Body of pancreas (tissue), 4 donors: ENCODE measurements at regions not wholly inside any gene's neighbourhood (a gene's known extent, or its start where the extent isn't known, plus 50 kb on each side); places are given as distances from the start of the nearest gene placed in this dataset.

Experiments used
- ATAC-seq: fragments of 150-250 bp; one replicate; pipeline ENCODE4 v1.9.1; 2016
- DNase-seq, 4 donors: peaks; one replicate each; pipeline ENCODE4 v3.0.0-alpha.2; 2019
- H3K27ac ChIP-seq, 4 donors: fragments of 200-600 bp; sonication (generic); 1 replicate in 3 of 4; 2 replicates in 1 of 4; pipeline versions ENCODE4 v1.5.1 to v1.6.1; 2016 to 2019; ENCODE audit warnings: mild to moderate bottlenecking in 1 of 4, mixed read lengths in 1 of 4, moderate library complexity in 1 of 4
- H3K27me3 ChIP-seq, 2 donors: fragments of 200-600 bp; sonication (generic); one replicate each; pipeline ENCODE4 v1.6.0; 2016; ENCODE audit warnings: mild to moderate bottlenecking in 1 of 2
- H3K36me3 ChIP-seq, 2 donors: fragments of 200-600 bp; sonication (generic); replicated peaks in 1 of 2; 2 replicates each; pipeline ENCODE4 v1.5.1; 2016; ENCODE audit warnings: low read depth in 2 of 2; ENCODE audit not compliant: insufficient read depth in 1 of 2
- H3K4me1 ChIP-seq: fragments of 200-600 bp; sonication (generic); one replicate; pipeline ENCODE4 v1.6.0; 2016
- H3K4me3 ChIP-seq, 2 donors: fragments of 200-600 bp; sonication (generic); 1 replicate in 1 of 2; 2 replicates in 1 of 2; pipeline ENCODE4 v1.5.1; 2016 to 2019
- H3K9me3 ChIP-seq, 3 donors: fragments of 200-600 bp; sonication (generic); 1 replicate in 2 of 3; 2 replicates in 1 of 3; pipeline ENCODE4 v1.5.1; 2016
- CTCF ChIP-seq, 7 experiments: fragments of 450-650 bp in 4 of 7; fragments of 200-600 bp in 3 of 7; sonication (generic) in 3 of 7; IDR thresholded peaks; one replicate each; pipeline ENCODE4 v1.5.1; 2016 to 2019; ENCODE audit warnings: antibody characterized with exemption in 7 of 7
- POLR2A ChIP-seq, 3 donors: fragments of 450-650 bp; IDR thresholded peaks; one replicate each; pipeline ENCODE4 v1.6.1; 2016; ENCODE audit warnings: antibody characterized with exemption in 3 of 3, mild to moderate bottlenecking in 2 of 3
- WGBS, 2 donors: methylation state at CpG; one replicate each; pipeline ENCODE4 v1.1.5; 2017; 5-methylcytosine and 5-hydroxymethylcytosine counted together
- intact Hi-C: fragments of 100-400 bp; cut with DNase I; formaldehyde crosslinking; loops from one replicate; pipeline ENCODE4 v1.15.1; 2023

- H3K27ac ChIP-seq, result no peak overlapping the region
- H3K9me3 ChIP-seq, result peaks cover 0 to 5% (median 0%) of the 10 kb centered on the region in 3 donors
- H3K4me3 ChIP-seq, result no peak overlapping the region
- intact Hi-C loops, result no loop called here
- DNase-seq, result no peak
- TF ChIP-seq POLR2A (IDR thresholded peaks at IDR 0.05), result no peak
- no peaks in the 10 kb centered on the region for H3K27me3 ChIP-seq
- peaks cover 7% of the 10 kb centered on the region for H3K4me1 ChIP-seq
- H3K36me3 ChIP-seq, result no peaks in the 10 kb centered on the region
- 58 to 63% methylated on average over 3 of the region's 3 CpGs for WGBS, 2 donors
- no peak for ATAC-seq
Measured at GRCh38 chr5:152181461-152181860, 223.6 kb downstream of the NMUR2 start.

- TF ChIP-seq CTCF (IDR thresholded peaks at IDR 0.05) (no peak), POLR2A (IDR thresholded peaks at IDR 0.05) (no peak)
- Histone ChIP-seq H3K27ac (no peak overlapping the region), H3K27me3 (no peaks in the 10 kb centered on the region), H3K36me3 (no peaks in the 10 kb centered on the region), H3K9me3 (peaks cover 0 to 5% (median 0%) of the 10 kb centered on the region in 3 donors), H3K4me1 (no peaks in the 10 kb centered on the region), H3K4me3 (no peak overlapping the region)
- WGBS, 2 donors, result 54 to 60% methylated on average over 2 of the region's 2 CpGs
- intact Hi-C loops, result no loop called here
- ATAC-seq (no peak), DNase-seq (no peak)
Measured at GRCh38 chr5:152178350-152178699, 226.8 kb downstream of the NMUR2 start.

DNA sequence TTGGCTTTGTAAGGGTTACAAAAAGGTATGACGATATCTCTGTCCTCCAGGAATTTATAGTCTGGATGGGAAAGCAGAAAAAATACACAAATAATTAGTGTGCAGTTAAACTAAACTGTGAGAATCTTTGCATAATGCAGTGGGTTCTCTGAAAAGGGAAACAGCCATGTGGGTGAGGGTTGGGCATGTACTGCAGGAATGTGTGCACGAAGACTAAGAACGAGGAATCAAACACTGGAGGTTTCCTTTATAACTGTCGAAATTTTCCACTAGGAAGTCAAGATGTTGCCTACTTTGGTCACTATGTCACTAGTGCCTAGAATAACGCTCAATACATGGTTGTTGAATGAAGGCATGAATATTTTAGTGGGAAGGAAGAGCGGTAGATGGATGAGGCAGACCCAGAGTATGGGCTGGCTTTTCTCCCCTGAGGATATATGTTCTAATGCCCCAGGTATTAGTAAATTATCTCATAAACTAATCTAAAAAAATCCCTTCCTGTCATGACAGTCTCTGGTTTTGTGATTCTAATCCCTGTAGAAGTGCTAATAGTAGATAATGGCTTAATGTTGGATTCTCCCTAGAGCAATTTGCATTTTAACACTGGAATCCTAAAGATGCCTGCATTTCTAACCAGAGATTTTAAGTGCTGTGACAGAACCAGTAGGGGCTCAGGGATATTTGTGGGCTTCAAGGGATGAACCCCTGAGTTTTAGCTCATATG lies 227.3 kb downstream of the NMUR2 start:
- WGBS, 2 donors, result 61 to 62% methylated on average over 6 of the region's 6 CpGs
- H3K27ac ChIP-seq, result no peak overlapping the region
- ATAC-seq (no peak), DNase-seq (no peak)
- peaks cover 0 to 5% (median 0%) of the 10 kb centered on the region in 3 donors for H3K9me3 ChIP-seq
- TF ChIP-seq CTCF (IDR thresholded peaks at IDR 0.05) (no peak), POLR2A (IDR thresholded peaks at IDR 0.05) (no peak)
- no peaks in the 10 kb centered on the region for H3K4me1 ChIP-seq
- H3K4me3 ChIP-seq, result no peak overlapping the region
- no peaks in the 10 kb centered on the region for H3K36me3 ChIP-seq
- intact Hi-C loops, result no loop called here
- no peaks in the 10 kb centered on the region for H3K27me3 ChIP-seq

DNA sequence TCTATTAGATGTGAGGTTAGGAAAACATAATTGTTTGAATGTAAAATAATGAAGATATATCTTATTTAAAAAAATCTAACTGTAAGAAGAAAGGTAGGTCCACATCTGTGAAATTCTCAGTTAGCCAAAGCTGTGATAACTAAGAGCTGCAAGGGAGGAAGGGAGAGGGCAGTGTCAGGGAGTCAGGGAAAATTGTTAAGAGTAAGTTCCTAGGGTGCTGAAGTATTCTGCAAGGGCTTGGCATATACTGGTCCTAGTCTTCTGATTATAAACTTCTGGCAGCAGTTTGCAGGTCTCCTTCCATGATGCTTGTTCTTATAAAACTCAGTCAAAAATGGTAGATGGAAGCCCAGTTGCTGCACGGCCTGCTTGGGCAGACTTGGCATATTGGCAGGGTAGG lies 233.2 kb downstream of the NMUR2 start:
- no peak for ATAC-seq
- Histone ChIP-seq H3K4me3 (no peak overlapping the region), H3K36me3 (no peaks in the 10 kb centered on the region), H3K9me3 (no peaks in the 10 kb centered on the region), H3K4me1 (no peaks in the 10 kb centered on the region), H3K27ac (no peak overlapping the region), H3K27me3 (no peaks in the 10 kb centered on the region)
- TF ChIP-seq POLR2A (IDR thresholded peaks at IDR 0.05), result no peak
- TF ChIP-seq CTCF (IDR thresholded peaks at IDR 0.05), result no peak
- DNase-seq, result no peak
- 80 to 83% methylated on average over 1 of the region's 1 CpG for WGBS, 2 donors
- intact Hi-C loops, result no loop called here

GRCh38 chr5:152170350-152170749 lies 234.7 kb downstream of the NMUR2 start:
- Histone ChIP-seq H3K4me3 (no peak overlapping the region), H3K27ac (no peak overlapping the region), H3K4me1 (no peaks in the 10 kb centered on the region), H3K27me3 (no peaks in the 10 kb centered on the region), H3K9me3 (no peaks in the 10 kb centered on the region), H3K36me3 (no peaks in the 10 kb centered on the region)
- WGBS, 2 donors, result 30% methylated on average over 4 of the region's 4 CpGs; no CpG with 5 or more reads in 1 of the 2 donors
- ATAC-seq (no peak), DNase-seq (peak in 2 of 4 donors; percentile 25 to 29)
- no peak for TF ChIP-seq CTCF (IDR thresholded peaks at IDR 0.05)
- no peak for TF ChIP-seq POLR2A (IDR thresholded peaks at IDR 0.05)
- intact Hi-C loops, result no loop called here
